Keratinocyte (primary cell): ENCODE measurements at regions not wholly inside any gene's neighbourhood (a gene's known extent, or its start where the extent isn't known, plus 50 kb on each side); places are given as distances from the start of the nearest gene placed in this dataset.

ENCODE experiments used
- DNase-seq: peaks from one replicate; pipeline ENCODE4 v3.0.0-alpha.2; 2011; ENCODE audit warnings: low read depth, missing footprints, low spot score
- FAIRE-seq: peaks from 2 replicates; lab custom pipeline; 2011; peaks lifted over from hg19 to GRCh38; lab: Jason Lieb, UNC
- H2AFZ ChIP-seq: 2 replicates; pipeline ENCODE4 v1.6.0; 2012; ENCODE audit warnings: low read length, control low read depth, inconsistent platforms; ENCODE audit not compliant: control insufficient read depth
- H3K27ac ChIP-seq: 2 replicates; pipeline ENCODE4 v1.5.1; 2011; ENCODE audit warnings: low read length; ENCODE audit not compliant: control insufficient read depth, insufficient read depth
- H3K27me3 ChIP-seq: 3 replicates; pipeline ENCODE4 v1.6.0; 2011; ENCODE audit warnings: low read length; ENCODE audit not compliant: control insufficient read depth, insufficient read depth; ENCODE audit errors: extremely low read depth
- H3K36me3 ChIP-seq, 2 experiments: 2 replicates in 1 of 2; 3 replicates in 1 of 2; pipeline ENCODE4 v1.5.1; 2011; ENCODE audit warnings: low read length in 2 of 2, mild to moderate bottlenecking in 1 of 2; ENCODE audit not compliant: control insufficient read depth in 2 of 2, insufficient read depth in 2 of 2; ENCODE audit errors: extremely low read depth in 1 of 2
- H3K4me1 ChIP-seq: 3 replicates; pipeline ENCODE4 v1.5.1; 2011; ENCODE audit warnings: low read length; ENCODE audit not compliant: control insufficient read depth, insufficient read depth; ENCODE audit errors: extremely low read depth
- H3K4me2 ChIP-seq: 3 replicates; pipeline ENCODE4 v1.6.0; 2011; ENCODE audit warnings: low read depth, low read length; ENCODE audit not compliant: control insufficient read depth, insufficient read depth; ENCODE audit errors: extremely low read depth
- H3K4me3 ChIP-seq, 3 experiments: fragments of 200-600 bp in 1 of 3; sonication (generic) in 1 of 3; 2 replicates in 2 of 3; 3 replicates in 1 of 3; pipeline ENCODE4 v1.5.1; 2011 to 2016; ENCODE audit warnings: low read length in 3 of 3, mild to moderate bottlenecking in 3 of 3, control low read depth in 2 of 3, inconsistent platforms in 1 of 3, low read depth in 1 of 3, mixed read lengths in 1 of 3, mixed run types in 1 of 3, moderate library complexity in 1 of 3; ENCODE audit not compliant: control insufficient read depth in 2 of 3, insufficient read depth in 2 of 3; ENCODE audit errors: extremely low read depth in 1 of 3
- H3K79me2 ChIP-seq: 2 replicates; pipeline ENCODE4 v1.6.0; 2012; ENCODE audit warnings: low read length; ENCODE audit not compliant: control insufficient read depth, insufficient read depth
- H3K9ac ChIP-seq: 3 replicates; pipeline ENCODE4 v1.6.0; 2011; ENCODE audit warnings: low read length; ENCODE audit not compliant: control insufficient read depth, insufficient read depth; ENCODE audit errors: extremely low read depth
- H3K9me1 ChIP-seq: 3 replicates; pipeline ENCODE4 v1.6.0; 2011; ENCODE audit warnings: low read length; ENCODE audit not compliant: control insufficient read depth, insufficient read depth; ENCODE audit errors: extremely low read depth
- H3K9me3 ChIP-seq: 2 replicates; pipeline ENCODE4 v1.5.1; 2012; ENCODE audit warnings: low read depth, low read length; ENCODE audit not compliant: control insufficient read depth
- H4K20me1 ChIP-seq: 3 replicates; pipeline ENCODE4 v1.6.0; 2011; ENCODE audit warnings: low read length; ENCODE audit not compliant: control insufficient read depth, insufficient read depth; ENCODE audit errors: extremely low read depth
- CTCF ChIP-seq, 3 experiments: IDR thresholded peaks in 1 of 3; conservative IDR thresholded peaks in 1 of 3; optimal IDR thresholded peaks in 1 of 3; 2 replicates in 2 of 3; 3 replicates in 1 of 3; pipeline versions ENCODE3 to v1.5.1; 2011; ENCODE audit warnings: low read length in 3 of 3, mild to moderate bottlenecking in 3 of 3, moderate library complexity in 2 of 3, control low read depth in 1 of 3, inconsistent platforms in 1 of 3; ENCODE audit not compliant: insufficient read depth in 2 of 3; ENCODE audit errors: extremely low read depth in 1 of 3
- EZH2 ChIP-seq: IDR thresholded peaks from one replicate; pipeline ENCODE4 v1.6.1; 2012; ENCODE audit warnings: inconsistent platforms, mild to moderate bottlenecking, low read length, moderate library complexity
- dilution Hi-C: fragments of 300-500 bp; cut with MboI; formaldehyde crosslinking; loops from one replicate; pipeline ENCODE4 v1.7.0; 2020; ENCODE audit warnings: low sequenced_read_pairs; ENCODE audit not compliant: extremely low pct_ligation_motif_present

DNA sequence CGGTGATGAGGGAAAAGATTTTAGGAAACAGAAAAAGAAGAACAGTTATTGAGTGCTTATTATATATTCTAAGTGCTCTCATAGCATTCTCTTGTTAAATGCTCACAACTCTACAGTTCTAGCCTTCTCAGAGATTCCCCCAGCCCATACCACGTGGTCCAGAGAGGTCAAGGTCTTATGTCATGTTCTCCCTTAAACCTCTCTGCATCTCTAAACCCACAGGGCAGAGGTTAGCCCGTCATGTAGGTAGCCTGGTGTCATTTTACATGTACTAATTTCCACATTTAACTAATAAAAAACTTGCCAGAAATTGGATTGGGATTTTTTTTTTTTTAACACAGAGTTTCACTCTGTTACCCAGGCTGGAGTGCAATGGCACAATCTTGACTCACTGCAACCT, 178.0 kb downstream of the CEMIP2 start:
- dilution Hi-C loops = no loop called here
- Histone ChIP-seq H3K27ac (no peak overlapping the region), H3K79me2 (no peaks in the 10 kb centered on the region), H4K20me1 (no peaks in the 10 kb centered on the region), H3K4me2 (no peak overlapping the region), H3K9ac (no peak overlapping the region), H3K4me1 (peaks cover 2% of the 10 kb centered on the region), H3K27me3 (no peaks in the 10 kb centered on the region), H3K9me3 (no peaks in the 10 kb centered on the region), H2AFZ (no peak overlapping the region), H3K4me3 (no peak overlapping the region), H3K36me3 (no peaks in the 10 kb centered on the region), H3K9me1 (no peaks in the 10 kb centered on the region)
- DNase-seq (no peak), FAIRE-seq (no peak)
- TF ChIP-seq CTCF (optimal IDR thresholded peaks at IDR 0.05 in 1 of 3, IDR thresholded peaks at IDR 0.05 in 1 of 3, conservative IDR thresholded peaks at IDR 0.05 in 1 of 3; ENCODE audit: extremely low read depth in 1 of 3, insufficient read depth in 2 of 3, low read length in 3 of 3) = no peak
- TF ChIP-seq EZH2 = no peak

DNA sequence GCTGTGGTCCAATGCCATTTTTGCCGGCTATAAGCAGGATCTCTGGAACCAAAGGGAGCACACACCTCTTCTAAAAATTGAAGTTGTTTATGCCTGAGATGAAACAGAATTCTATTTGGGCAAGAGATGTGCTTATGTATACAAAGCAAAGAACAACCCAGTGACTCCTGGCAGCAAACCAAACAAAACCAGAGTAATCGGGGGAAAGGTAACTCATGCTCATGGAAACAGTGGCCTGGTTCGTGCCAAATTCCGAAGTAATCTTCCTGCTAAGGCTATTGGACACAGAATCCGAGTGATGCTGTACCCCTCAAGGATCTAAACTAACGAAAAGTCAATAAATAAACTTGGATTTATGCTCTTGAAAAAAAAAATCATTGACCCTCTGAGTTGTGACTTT, 178.7 kb downstream of the CEMIP2 start:
- Histone ChIP-seq H3K36me3 (no peaks in the 10 kb centered on the region), H4K20me1 (no peaks in the 10 kb centered on the region), H3K4me2 (no peak overlapping the region), H3K9me1 (no peaks in the 10 kb centered on the region), H3K27ac (no peak overlapping the region), H2AFZ (no peak overlapping the region), H3K4me1 (peaks cover 2% of the 10 kb centered on the region), H3K4me3 (no peak overlapping the region), H3K9me3 (no peaks in the 10 kb centered on the region), H3K27me3 (no peaks in the 10 kb centered on the region), H3K79me2 (no peaks in the 10 kb centered on the region), H3K9ac (no peak overlapping the region)
- DNase-seq (no peak), FAIRE-seq (no peak)
- dilution Hi-C loops = no loop called here
- no peak for TF ChIP-seq EZH2
- TF ChIP-seq CTCF (optimal IDR thresholded peaks at IDR 0.05 in 1 of 3, IDR thresholded peaks at IDR 0.05 in 1 of 3, conservative IDR thresholded peaks at IDR 0.05 in 1 of 3; ENCODE audit: extremely low read depth in 1 of 3, insufficient read depth in 2 of 3, low read length in 3 of 3) = no peak
